NCI-H1105 treated with DMSO at 0.1 percent for 48 hours (cell line): ENCODE measurements at regions not wholly inside any gene's neighbourhood (a gene's known extent, or its start where the extent isn't known, plus 50 kb on each side); places are given as distances from the start of the nearest gene placed in this dataset.
A peak's percentile ranks its signal among the peaks of the same experiment; 100 is the strongest.

Source experiments
- DNase-seq: peaks from one replicate; lab custom pipeline; 2025; lab: John Stamatoyannopoulos, UW

DNA sequence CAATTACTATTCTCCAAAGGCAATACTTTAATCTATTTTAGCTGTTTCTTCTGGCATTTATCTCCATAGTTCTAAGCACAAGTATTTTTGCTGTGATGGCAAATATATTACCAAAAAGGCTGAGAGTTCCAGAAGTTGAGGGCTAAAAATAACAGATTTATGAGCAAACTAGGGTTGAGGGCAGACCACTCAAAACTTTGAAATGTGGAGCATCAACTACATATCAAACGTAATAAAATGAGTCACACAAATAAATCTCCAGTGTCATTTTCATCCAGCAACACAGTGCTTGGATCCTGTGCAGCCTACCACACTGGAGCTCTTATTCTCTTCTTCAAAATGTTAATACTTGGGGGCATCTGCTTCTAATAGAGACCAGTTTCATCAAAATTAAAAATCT is 163.9 kb downstream of the HS3ST1 start:
- no peak for DNase-seq

DNA sequence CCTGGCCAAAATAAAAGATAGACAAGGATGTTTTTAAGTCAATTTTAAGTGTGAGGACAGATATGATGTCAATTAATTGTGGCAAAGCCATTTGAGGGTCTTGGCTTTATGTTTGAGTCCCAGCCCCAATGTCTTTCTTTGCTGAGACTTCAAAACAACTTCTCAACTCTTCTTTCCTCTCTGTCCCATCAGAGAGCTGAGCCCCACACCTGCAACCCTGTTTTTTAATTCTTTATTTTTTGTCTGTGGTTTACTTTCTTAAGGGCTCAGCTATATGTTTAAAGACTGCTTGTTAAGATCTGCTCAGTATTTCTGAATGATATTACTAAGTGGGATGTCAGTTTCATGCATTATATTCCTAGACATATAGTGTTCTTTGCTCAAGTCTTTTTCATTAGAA is 164.3 kb downstream of the HS3ST1 start:
- DNase-seq: no peak

DNA sequence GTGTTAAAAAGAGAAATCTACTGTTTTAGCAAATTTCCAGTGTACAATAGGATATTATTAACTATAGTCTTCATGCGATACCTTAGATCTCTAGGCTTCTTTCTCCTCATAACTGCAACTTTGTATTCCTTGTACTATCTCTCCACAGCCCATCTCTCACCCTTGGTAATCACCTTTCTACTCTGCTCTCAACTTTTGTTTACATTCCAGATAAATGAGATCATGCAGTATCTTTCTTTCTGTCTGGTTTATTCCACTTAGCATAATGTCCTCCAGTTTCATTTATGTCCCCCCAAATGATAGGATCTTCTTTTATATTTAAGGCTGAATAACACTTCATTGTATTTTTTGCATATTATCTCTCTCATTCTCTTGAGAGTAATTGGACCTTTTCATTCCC is 165.5 kb downstream of the HS3ST1 start:
- no peak for DNase-seq

DNA sequence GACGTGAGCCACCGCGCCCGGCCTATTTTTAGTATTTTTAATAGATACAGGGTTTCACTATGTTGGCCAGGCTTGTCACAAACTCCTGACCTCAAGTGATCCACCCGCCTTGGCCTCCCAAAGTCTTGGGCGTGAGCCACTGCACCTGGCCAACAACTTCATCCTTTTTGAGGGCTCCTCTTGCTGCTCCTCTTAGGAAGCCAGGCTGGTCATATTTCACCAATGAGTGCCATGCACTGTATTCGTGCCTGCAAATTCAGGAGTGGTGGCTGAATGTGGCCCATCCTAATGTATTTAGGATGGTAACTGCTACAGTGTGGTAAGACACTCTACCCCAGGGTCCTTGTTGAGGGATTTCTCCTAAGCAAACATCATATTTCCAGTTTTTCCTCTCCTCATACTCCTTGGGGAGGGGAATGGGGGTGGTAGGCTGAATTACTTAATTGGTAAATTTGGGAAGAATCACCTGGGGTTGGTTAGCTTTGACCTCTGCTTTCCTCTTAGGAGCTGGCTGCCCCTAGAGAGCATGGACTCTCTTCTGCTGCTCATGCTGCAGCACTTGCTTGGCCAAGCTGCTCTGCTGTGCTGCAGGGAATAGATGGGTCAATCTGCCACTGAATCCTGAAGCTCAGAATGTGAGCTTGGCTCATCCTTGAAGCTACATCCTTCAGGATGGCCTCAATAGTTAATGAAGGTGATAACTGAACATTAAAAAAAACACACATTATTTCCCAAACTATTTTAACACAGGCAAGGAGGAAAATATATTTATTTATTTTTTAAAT is 167.4 kb downstream of the HS3ST1 start:
- no peak for DNase-seq

DNA sequence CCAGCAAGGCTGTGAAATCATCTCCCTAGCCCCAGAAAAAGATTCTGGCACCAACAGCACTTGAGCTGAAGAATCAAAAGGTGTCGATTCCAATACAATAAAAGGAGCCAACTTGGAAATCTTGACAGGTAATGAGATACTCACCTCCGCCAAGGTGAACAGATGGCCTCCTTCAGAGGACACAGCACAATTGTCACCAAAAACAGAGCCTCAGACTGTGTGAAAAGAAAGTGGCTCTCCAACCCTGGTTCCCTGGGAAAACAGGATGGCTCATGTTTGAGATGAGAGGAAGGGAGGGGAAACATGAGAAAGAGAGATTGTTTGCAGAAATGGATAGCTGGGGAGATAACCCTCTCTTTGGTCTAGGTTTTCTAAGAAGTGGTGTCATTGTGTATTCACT is 168.9 kb downstream of the HS3ST1 start:
- no peak for DNase-seq

DNA sequence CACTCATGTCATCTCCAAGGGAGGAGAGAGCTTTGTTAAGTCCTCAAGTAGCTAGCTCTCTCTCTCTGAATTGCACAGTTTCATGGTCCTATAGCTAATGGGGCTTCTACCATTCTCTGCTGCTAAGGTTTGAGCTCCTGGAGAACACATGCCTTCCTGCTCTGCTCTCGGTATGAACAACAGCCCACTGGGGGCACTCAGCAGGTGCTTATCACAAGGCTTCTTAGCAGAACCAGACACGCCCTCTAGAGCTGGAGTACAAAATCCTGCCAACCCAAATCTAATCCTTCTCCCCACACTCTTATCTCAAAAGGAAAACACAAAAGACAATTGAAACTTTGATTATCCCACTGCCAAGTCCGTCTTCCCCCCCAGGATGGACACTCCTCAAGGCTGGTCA is 176.5 kb downstream of the HS3ST1 start:
- no peak for DNase-seq

DNA sequence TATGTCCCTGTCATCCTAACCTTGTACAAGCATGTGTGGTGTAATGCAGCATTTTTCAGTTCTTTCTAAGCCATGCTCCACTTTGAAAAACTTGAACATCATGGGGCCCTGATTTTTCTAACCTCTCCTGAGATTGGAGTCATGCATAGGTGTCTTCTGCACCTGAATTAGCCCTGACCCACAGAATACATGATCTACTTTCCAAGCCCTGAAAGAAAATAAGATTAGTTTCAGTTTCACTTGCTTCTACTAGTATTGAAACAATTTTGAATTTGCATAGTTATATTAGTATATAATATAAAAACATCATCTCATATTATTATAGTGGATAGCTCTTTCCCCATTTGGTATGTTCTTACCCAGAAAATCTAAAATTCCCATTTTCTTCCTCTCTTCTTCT is 178.2 kb downstream of the HS3ST1 start:
- no peak for DNase-seq

DNA sequence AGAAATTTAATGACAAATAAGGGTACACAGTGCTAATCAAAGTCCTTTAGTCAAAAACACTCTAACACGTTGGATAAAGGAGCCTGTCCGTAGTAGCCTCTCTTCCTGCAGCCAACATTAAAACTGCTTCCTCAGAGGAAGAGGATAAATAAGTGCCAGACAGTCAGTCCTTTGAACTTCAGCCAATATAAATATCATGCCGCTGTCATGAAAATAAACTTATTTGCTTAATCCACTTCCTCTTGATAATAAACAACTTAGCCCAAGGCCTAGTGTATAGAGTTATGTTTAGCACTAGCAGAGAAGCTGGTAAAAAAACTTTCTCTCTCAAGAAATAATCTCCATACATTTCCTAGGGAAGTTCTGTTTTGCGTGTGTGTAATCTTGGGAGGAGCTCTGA is 196.7 kb downstream of the HS3ST1 start:
- peak; percentile 4 for DNase-seq

DNA sequence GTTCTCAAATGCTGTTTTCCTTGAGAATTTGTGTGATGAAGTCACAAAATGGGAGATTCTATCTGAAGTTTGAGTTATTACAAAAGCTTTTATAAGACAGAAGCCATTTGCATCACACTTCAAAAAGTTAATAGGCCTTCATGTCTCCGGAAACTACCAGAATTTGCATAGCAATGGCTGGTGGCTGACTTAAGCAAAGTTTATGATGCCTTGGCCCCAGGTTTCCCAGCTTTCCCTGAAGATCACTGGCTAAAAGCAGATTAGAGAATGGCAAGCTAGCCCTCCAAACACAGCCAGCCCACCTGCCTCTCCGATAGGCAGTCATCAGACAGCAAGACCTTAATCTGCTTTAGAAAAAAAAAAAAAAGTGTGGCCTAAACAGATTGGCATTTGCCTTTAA is 197.8 kb downstream of the HS3ST1 start:
- no peak for DNase-seq

DNA sequence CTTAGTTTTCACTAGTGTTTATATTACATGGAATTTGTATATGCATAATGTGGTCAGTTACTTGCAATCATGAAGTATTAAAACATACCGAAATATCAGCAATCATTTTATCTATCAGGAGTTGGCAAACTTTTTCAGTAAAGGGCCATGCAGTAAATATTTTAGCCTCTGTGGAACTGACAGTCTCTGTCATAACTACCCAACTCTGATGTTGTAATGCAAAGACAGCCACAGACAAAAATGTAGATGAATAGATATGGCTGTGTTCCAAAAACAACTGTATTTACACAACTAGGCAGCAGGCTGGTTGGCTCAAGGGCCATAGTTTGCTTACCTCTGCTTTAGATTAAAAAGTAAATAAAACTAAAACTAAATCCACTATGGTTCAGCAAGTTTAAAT is 200.2 kb downstream of the HS3ST1 start:
- DNase-seq: peak; percentile 68

DNA sequence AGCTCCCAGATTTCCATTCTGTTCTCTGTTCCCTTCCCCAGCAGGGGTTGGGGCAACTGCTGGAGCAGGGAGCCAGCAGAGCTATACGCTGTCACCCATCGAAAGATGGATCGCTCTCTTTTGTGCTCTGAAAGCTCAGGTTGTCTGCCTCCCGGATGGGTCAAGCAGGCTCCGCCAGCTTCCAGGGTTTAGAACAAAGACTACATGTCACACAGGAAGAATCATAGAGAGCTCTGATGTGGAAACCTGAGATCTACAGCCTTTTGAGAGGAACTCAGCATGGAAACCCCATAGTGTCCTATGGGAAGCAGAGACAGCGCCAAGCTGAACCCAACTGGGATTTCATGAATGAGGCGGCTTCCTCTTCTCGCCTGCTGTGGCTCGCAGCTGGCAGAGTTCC is 205.4 kb downstream of the HS3ST1 start:
- peak; percentile 4 for DNase-seq

DNA sequence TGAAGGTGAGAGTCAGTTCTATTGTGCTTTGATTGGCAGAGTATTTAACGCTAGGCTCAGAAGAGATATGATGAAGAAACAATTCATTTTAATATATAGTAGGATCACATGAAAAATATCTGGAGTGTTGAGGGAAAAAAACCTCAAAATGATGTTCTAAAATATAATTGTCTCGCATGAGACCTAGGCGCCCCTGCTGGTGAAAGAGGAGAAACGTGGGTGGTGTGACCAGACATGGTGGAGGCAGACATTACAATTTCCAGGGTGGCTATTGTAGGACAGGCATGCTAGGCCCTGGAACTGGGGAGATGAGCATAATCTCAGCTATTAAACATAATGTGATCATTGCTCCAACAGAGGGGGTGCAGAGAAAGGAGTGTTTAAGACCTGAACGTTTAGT is 210.0 kb downstream of the HS3ST1 start:
- no peak for DNase-seq

DNA sequence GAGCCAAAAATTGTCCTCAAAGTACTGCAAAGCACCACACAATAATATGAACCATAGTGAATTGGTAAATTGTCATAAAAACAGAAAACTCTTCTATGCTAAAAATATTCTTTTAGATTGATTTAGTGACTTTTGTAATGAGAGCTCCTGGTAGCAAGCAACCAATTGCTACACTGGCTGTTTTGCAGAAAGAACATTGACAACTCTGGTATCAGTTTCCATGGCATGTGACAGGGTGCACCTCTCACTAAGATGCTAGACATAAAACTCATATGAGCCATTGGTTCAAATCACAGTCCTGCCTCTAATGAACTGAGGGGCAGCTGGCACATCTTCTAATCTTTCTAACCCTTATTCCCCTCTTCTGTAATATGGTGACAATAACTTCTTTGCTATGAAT is 212.2 kb downstream of the HS3ST1 start:
- no peak for DNase-seq

DNA sequence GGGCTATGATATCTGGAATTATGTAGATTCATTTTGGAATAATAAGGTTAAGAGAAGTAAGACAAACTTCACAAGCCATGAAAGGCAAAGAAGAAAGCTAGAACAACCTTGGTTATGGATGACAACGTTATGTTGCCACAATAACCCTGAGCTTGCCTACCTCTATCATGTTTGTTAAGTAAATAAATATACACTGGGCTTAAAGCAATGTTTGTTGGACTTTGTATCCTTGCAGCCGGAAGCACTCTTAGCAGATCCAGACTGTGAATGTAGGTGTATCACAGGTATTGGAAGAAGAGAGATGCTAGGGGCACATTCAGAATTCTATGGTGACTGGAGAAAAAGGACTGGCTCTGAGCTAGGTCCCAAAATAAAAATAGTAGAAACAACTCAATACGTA is 214.4 kb downstream of the HS3ST1 start:
- DNase-seq: no peak

DNA sequence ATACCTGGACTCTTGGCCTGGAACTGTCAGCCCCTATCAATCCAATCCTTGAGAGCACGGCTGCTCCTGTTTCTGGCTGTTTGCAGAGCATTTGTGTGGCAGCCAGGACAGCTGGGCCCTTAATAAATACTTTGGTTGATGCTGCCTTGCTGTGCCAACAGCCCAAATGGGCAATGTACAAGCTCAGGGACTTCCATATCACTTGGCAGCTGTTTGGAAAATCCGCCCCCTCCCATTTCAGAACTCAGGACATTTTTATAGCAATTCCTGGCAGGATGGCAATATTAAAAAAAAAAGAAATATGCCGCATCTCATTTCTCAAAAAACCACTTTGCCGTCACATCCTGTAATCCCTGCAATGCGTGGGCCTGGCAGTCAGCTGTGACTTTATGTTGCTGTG is 218.9 kb downstream of the HS3ST1 start:
- DNase-seq: no peak

DNA sequence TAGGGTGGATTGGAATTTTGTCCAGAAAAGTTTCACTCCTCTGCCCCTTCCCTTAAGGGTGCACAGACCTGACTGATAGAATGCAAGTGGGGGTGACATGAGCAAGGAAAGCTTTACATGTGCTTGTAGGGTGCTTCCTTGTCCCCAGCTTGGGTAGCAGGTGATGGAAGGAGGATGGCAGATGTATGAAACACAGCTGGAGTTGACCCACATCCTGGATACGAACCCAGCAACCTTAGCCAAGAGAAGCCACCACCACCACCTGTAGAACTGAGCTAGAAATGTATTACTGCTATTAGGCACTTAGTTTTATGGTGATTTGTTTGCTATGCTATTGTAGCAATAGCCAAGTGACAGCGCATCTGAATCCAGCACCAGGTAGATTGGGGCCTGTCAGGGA is 227.4 kb downstream of the HS3ST1 start:
- DNase-seq: no peak

DNA sequence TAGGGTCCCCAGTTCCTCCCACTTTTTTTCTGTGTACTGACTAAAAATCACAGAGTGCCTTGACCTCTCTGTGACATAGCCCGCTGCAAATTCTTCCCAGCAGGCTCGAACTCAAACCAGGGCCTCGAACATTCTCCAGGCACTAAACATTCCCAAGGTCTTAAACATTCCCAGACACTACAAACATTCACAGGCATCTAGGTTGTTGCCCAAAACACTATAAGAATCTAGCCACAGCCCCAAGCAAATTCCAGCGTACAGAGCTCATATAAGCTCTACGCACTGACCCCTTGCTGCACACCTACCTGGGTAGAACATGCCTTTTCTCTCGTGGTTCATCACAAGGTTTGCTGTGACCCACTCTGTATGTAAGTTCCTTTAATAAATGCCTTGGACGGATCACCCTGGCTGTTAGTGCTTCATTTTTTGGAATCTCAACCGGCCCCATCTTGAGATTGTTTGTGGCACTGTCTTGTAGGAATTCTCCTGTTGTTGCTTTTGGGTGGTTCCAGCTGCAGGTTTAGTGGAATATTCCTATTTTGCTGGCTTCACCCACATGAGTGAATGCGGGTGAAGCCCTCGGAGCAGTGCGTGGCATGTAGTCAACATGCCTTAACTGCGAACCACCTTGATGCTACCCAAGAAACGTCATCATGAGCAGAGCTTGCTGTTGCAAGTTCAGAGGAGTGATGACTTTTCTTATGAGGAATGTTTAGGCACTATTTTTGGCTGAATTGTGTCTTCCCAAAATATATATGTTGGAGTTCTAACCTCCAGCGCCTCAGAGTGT is 230.0 kb downstream of the HS3ST1 start:
- DNase-seq: no peak

DNA sequence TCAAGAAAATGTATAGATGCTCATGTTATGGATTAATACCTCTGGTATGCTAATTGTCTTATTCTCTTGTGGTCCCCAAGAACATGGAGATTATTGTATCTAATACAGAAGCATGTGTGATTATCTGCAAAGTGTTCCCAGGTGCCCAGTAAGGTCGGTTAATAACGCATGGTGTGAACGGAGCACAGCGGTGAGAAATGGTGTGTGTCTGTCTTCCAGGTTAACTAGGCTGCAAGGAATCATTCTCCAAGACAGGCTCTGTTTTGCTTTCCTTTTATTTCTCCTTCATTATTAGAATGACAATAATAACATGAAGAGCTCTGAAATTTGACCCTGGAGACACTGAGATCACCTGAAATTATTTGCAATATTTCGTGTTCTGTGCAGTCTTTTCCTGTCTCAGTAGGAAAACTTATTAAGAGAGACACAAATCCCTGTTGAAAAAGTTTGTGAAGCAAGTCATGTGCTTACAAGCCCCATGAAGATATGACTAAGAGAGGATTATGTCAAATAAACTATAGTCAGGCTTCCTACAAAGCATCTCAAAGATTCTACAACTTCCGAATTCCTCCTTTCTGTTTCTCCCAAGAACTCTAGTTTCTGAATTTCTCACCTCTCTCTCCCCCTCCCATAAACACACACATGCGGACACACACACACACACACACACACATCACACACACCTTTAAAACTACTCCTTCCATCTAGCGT is 230.9 kb downstream of the HS3ST1 start:
- no peak for DNase-seq

DNA sequence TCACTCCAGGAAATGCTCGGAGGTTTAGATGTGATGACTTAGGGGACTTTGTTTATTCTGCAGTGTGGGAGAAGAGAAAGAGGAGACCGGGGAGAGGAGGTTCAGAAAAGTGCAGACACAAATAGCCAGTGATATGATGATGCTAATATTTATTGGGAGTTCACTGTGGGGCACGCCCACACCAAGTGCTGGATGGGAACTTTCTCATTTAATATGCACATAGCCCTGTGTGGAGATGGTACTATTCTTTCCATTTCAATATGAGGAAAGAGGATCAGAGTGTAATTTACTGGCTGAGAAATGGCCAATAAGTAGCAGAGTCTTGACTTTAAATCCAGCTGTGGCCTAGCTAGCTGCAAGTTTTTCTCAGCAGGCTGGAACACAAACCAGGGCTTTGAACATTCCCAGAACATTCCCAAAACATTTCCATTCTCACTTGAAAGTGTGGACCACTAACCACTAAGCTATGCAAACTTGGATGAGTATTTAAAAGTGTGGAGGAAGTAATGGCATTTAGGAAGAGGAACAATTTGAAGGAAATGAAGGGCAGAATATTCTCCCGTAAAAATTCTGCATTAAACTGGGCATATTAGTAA is 231.7 kb downstream of the HS3ST1 start:
- no peak for DNase-seq

DNA sequence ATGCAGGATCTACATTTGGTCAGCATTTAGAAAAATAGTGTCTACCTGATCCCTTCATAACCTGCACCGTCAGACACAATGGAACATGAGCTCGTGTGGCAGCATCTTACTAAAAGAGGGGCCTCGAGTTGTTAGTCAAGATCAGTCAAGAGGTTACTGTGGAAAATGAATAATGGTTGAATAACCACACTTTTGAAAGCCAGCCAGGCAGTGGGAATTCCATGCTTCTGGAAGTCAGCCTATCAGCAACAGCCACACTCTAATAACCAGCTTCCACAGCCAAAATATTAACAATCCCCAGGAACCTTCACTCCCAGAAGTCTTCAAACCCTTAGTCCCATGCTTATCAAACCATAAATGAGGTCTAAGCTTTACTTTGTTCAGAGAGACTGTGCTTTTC is 234.3 kb downstream of the HS3ST1 start:
- peak; percentile 27 for DNase-seq

DNA sequence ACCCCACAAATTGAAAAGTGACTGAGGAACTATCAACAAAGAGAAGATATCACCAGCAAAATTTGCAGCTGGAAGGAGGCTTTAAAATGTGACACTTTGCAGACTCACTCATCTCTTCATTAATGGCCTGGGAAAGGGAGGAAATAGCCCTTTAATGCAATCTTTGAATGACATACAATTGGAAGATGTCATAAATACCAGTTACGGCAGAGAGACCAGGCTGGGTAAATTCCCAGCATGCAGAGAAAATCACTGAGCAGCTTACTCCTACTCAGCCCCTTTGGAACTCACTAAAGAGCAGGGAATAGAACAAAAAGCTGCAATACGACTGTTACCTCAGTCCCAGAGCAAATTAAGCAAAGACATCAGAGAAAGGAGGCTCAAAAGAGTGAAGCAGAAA is 238.9 kb downstream of the HS3ST1 start:
- no peak for DNase-seq

DNA sequence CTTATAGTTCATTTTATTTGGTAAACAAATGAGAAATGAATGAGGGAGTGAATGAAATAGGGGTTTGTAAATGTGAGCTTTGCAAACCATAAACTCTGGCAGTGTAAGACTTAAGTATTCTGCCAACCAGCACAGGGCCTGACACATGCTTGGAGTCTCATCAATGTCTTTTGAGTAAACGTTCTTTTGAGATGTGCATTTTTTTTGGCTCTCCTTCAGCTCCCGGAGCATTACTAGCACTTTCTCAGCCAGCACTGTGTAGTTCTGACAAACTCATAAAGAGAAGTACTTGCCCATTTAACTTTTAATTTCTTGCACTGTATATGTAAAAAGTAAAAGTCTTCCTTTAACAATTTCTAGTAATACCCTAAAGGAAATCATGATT is 245.3 kb downstream of the HS3ST1 start:
- no peak for DNase-seq
